ENCODE measurements at regions not wholly inside any gene's neighbourhood (a gene's known extent, or its start where the extent isn't known, plus 50 kb on each side); places are given as distances from the start of the nearest gene placed in this dataset.
A peak's percentile ranks its signal among the peaks of the same experiment; 100 is the strongest.

DNA sequence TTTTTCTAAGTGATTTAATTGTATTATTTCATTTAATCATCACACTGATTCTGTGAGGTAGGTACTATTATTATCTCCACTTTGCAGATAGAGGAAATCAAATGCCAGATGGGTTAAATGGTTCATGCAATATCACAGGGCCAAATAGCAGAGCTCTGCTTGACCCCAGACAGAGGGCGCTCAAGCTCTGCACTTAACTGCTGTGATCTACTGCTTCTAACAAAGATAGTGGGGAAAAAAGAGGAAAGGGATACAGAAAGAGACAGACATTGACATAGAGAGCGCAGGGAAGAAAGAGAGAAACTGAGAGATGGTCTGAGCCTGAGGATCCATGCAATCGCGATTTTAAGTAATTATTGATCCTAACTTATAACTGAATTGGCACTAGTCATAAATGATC, 279.1 kb upstream of the THRB start:
- DNase-seq, result peak; percentile 43

DNA sequence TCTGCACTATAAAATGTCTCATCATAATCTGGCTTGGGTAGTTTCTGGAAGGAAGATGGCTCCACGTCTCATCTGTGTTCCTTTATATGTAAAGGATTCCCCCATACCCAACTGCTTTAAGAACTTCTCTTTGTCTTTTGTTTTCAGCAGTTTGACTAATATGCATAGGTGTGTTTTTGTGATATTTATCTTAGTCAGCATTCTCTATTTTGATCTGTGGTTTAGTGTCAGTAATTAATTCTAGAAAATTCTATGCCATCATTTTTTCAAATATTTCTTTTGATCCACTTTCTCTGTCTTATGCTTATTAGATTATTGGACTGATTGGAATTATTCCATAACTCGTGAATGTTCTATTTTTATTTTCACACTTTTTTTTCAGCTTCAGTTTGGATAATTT, 286.3 kb upstream of the THRB start:
- no peak for DNase-seq

DNA sequence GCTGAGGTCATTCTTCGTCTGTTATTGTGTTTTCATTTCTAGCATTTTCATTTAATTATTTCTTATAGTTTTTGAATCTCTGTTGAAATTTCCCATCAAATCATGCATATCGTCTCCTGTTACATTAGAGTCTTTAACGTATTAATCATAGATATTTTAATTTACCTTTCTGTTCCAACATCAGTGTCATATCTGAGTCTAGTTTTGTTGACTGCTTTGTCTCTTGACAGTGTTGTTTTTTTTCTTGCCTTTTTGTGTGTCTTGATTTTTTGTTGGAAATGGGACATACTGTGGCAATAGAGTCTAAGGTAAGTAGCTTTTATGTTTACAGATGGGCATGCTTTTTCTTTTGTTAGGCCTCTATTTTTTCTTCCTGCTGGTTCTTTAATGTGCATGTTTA, 286.8 kb upstream of the THRB start:
- no peak for DNase-seq

DNA sequence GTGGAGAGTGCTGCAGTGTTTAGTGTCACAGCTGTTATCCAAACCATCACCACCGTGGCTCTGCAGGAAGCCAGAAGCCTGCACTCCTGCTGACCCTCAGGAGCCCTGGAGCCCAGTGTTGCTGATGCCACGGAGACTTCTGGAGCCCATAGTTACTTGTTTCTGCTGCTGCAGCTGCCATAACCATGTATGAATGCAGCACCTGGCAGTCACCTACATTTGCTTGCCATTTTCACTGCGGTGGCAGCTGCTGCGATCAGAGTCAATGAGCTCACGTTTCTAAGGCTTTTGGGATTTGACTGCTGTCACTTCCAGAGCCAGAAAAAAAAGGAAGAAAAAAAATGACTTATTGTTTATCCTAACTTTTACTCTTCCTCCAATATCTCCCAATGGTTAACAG, 299.2 kb upstream of the THRB start:
- DNase-seq, result peak; percentile 2

DNA sequence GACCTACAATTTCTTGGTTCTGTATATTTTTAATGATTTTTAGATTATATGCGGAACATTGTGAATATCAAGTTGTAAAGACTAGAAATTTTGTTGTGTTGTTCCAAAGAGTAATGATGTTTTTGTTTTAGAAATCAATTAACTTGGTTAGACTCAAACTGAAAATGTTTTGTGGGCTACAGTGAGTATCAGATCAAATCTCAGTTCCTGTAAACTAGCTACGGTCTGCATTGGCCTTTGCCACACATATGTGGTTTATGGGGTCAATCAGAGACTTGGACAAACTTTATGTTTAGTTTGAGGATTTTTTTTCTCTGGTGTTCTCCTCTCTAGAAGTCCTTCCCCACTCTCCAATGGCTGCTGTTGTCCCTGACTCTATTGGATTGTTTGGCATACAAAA, 308.0 kb upstream of the THRB start:
- DNase-seq, result no peak

DNA sequence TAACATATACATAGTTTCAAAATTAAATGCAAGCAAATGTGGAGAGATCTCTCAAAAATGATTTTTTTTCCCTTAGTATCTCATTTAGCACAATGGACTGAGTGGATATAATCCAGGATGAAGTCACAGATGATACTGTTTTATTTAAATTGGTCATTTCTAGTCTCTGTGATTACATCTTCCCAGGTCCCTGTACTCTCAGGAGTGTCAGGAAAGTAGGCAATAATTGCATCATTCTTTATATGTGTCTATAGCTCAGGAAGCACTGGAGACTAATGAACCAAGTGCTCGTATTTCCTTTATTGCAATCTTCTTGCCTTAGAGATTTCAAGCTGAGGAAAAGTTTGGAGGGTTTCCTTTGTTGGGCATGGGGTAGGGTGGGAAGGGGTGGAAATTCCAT, 309.4 kb upstream of the THRB start:
- no peak for DNase-seq

DNA sequence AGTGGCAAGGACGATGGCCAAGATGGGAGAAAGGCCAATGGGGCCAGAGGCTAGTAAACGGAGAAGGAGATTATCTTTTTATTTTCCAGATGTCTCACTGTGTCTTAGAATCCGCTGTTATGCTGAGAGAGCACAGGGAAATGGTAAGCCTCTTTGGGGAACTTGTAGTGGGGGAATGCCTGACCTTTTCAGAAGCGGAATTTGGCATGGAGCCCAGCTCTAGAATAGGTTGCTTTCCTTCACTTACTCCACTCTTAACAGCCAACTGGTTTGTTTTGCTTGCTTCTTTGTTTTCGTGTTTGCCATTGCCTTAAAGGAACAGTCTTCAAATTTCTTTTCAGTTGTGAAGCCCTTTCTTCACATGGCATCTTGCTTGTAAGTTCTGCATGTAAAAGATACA, 316.2 kb upstream of the THRB start:
- no peak for DNase-seq

DNA sequence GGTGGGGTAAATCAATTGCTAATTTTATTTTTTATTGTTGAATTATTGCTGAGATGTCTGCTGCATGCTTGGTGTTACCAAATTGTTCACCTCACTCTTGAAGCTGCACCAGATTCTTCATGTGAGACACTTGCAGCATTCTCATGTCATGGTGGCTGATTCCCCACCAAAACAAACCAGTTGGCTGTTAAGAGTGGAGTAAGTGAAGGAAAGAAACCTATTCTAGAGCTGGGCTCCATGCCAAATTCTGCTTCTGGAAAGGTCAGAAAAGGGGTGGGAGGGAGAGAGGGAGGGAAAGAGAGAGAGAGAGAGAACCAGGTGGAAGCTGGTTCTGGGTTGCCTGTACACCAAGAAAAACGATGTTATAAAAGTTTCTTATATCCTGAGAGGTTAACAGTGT, 317.5 kb upstream of the THRB start:
- no peak for DNase-seq

DNA sequence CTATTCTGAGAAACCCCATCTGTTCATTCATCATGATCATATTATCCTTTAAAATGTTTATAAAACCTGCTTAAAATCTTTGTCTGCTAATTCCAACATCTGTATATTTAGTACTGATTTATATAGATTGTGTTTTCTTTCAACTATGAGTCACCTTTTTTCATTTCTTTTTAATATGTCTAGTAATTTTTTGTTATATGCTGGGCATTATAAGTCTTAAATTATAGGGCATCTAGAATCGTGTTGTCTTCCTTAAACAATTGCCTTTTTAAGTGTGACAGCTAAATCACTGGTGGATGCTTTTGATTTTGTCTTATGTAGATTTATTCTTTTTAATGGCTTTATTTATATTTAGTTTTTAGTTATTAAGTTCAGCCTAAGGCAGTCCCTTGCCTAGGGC, 323.4 kb upstream of the THRB start:
- DNase-seq, result no peak

DNA sequence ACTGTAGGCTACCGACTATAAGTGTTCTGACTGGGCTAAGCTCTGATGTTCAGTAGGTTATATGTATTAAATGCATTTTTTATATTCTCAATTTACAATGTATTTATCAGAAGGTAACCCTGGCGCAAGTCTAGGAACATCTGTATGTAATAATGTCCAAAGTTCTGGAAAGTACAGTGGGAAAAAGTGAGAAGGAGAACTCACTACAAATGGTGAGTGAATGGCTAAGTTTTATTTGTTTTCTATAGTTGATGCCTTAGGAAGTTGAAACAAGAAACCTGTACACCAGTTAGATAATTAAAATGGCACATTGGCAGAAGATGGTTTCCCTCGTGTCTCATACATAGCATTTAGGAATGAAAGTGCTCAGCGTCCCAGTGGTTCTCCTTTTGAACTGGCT, 333.4 kb upstream of the THRB start:
- no peak for DNase-seq

DNA sequence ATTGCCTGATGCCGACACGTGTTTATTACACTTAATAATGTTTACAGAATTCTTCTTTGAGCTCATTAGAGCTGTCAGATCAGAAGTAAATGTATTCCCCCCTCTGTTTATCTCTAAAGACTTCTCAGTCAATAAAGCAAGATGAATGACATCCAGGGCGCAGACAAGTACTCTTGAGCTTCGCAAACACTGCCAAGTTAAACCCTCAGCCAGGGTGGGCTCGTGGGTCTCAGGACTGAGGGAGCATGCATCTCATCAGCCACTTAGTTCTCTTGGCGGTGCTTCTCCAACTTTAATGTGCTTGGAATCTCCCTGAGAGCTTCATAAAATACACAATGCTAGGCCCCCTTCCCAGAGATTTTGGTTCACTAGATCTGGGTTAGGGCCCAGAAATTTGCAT, 333.9 kb upstream of the THRB start:
- no peak for DNase-seq

DNA sequence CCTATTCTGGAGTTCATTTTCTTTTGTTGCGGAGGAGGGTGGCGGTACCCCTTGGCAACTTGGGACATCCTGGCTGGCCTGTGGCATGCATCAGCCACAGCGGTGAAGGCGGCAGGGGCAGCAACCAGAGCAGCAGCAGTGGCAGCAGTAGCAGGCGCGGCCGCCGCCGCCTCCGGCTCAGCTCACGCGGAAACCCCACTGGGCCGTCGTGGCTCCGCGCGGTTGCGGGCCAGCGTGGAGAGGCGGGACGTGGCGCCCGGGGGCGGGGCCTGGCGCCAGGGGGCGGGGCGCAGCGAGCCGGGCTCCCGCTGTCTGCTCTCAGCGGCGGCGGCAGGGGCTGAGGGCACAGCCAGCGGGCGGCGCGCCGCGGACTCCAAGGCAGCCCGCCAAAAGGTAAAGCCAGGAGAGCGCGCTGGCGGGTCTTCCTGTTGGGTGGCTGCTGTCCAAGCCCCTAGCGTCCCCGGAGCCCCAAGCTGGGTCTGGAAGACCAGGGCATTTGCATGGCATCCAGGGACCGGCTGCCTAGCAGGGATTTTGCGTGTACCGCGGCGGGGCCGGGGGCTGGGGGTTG, 334.4 kb upstream of the THRB start:
- DNase-seq, result peak; percentile 32

DNA sequence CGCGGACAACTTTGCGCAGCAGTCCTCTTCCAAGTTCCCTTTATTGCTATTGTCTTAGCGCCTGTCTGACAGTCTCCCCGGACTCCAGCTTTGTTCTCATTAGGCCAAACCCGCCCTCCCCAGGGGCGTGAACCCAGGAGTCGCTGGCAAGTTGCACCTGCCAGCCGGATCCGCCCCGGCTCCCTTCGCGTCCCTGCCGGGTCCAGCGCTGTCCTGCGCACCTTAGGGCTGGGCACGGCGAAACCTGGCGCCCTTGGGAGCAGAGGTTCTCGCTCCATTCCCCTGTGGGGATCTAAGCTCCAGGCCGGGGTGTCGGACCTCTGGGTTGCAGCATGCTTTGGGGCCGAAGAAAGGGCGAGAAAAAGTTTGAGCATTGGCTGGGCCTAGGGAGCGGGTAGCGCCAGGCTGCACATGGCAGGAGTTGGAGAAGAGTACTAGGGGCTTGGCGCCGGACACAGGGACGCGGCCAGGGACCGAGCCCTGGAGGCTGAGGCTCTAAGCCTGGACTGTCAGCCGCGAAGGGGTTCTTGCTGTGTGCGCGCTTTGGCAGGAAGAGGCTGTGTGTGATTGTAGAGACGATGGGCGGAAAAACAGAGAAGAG, 335.1 kb upstream of the THRB start:
- DNase-seq, result no peak

DNA sequence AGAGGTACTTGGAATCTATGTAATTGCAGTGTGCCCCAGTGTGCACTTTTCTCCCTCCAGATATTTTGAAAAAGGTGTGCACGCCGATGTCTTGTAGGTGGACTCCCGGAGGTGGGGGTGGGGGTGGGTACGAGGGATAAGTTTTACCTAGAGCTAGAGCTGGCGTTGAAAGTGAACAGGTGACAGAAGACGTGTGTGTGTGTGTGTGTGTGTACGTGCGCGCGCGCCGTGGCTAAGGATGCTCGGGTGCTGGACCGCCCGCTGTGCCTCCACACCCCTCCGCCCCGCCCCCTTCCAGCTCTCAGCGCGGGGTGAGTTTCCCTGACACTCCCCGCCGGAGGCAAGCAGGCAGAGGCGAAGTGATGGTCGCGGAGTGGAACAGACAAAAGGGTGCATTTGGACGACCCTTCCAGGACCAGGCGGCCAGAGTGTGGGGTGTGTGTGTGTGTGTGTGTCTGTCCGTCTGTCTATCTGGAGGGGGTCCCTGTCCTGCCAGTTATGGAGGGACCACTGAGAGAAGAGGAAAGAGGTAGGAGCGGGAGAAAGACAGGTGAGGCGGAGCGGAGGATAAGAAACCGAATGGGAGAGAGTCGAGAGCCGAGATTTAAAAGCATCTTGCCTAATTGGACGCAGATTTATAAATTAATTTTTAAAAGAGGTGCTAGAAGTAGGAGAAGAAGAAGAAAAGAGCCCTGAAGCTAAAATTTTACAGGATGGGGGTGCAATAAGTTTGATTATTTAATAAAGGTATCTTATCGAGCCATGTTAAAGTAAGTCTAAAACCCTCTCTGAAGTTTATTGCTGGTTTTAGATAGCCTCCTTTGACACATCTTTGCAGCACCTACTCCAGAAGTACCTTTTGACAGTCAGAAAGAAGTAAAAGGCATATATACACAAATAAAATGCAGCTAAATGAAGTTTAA, 335.8 kb upstream of the THRB start:
- peak; percentile 53 for DNase-seq

DNA sequence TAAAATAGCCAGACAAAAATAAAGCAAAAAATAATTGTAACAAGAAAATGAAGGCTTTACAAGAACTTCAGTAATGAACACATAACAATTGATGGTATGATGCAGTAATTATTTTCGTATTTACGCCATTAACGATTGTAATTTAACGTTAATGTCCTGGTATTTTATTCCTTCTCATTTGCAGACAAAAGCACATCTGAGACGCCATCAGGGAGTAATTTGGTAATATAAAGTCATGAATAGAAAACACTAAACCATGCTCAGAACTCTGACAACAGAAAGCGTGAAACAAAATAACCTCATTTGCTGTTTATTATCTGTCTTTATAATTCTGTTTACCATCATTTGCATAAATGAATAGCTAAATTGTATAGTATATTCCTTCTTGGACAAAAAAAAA, 336.6 kb upstream of the THRB start:
- no peak for DNase-seq

DNA sequence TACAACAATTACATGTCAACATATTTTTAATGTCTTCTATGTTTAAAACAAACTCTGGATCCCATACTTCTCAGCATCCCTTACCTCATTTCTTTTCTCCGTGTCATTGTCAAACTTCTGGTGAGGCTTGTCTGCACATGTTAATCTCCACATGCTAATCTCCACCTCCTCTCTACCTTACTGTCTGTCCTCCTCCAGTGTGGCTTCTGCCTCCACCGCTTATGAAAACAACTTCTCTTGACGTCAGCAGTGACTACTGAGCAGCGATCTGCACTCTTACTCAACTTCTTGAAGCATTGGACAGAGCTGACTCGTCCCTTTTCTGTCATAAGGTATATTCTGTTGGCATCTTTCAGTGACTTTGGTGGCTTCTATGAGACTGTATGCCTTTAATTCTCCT, 338.2 kb upstream of the THRB start:
- DNase-seq, result no peak

DNA sequence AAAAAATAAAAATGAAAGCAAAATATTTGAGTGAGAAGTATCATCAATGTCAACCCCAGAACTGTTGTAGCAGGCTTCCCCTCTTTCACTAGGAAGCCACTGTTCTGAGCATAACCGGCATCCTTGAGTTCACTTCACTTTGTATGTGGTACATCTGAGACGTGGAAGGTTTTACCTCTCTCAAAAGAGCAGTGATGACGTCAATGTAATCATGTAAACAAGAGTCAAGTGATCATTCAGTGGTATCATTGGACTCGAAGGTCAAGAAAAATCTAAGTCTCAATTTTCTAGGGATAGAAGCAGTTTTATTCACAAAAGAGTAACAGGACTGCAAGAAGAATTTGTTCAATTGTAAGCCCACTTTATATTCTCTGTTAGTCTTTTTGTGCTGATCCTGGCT, 339.8 kb upstream of the THRB start:
- no peak for DNase-seq

DNA sequence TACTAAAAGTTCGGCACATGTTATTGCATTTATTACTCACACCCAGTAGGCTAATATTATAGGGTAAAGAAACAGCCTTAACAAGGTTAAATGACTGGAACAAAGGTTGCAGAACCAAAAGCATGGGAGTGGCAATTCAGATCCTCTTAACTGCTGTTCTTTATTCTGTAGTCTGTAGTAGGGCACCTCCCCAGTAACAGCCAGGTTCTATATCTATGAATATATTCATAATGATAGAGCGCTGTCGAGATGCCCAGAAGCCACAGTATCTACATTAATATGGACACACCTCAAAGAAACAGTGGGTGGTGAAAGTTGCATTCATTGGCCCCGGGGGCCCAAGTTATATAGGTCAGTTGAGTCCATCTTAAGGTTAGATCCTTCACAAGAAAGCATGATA, 340.9 kb upstream of the THRB start:
- no peak for DNase-seq

DNA sequence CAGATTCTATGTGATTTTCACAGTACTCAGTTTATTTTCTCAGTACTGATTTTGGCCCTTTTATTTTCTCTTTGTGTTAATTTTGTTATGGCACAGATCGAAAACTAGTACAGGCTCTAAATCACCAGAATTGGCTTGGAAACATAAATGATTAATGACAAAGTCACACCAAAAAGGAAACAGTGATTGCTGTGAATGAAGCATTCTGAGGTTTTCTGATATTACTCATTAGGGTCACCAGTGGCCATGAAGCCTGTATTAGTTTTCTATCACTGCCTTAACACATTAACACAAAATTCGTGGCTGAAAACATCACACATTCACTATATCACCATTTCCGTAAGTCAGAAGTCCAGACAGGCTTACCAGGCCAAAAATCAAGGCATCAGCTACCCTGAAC, 343.0 kb upstream of the THRB start:
- DNase-seq, result no peak

DNA sequence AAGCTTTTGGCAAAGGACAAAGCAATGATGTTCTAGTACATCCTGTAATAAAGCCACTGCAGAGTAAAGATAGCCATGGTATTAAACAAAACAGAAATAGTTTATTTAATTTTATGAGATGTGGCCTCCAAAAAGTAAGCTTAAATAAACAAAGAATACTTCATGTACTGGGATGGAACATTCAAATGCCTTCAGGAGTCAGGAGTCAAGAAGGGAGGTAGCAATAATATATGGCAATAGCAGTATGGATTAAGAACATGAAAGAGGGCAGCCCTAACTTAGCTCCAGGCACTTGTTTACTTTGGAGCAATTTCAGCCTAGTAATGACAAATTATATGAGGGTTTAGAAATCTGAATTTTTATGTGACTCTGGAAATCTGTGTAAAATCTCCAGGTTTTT, 343.9 kb upstream of the THRB start:
- DNase-seq, result no peak

DNA sequence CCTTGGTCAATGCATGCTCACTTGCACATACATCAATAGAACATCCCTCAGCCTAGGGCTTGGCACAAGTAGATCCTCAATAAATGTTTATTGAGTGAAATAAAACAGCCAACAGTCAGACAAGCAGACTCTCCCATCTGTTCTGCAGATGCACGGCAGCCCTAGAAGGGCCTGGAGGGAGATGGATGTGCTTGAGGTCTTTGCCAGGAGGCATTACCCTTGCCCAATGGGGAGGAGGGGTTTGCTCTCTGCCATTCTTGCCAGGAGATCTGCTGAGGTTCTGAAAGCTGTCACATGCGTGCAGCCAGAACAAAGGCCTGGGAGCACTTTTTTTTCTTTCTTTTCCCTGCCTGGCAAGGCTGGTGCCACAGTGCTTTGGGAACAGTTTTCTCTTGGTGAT, 349.3 kb upstream of the THRB start:
- DNase-seq, result no peak

DNA sequence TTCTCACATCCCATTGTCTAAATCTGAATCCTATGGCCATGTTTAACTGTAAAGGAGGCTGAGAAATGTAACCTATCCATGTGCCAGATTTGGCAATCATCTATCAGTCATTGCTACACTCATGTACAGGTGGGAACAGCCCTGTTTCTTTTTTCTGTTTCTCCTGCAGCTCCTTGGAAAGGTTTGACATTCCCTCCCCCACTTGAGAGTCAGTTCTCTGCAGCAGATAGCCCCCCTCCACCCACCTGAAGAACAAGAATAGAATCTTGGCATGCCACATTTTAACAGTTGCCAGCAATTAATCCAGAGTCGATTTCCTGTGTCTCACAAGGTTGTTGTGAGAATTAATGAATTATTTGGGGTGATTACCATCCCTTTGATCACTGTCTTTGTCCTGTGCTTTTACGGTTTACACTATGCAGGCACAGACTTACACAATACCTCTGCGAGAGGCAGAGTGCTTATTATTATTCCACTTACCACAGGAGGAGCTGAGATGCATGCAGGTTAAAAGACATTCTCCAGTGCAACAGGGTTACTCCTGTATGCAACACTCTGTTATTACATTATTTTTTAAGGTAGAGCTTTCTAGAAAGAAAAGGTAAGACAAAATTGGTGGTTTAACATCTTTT, 351.0 kb upstream of the THRB start:
- no peak for DNase-seq

DNA sequence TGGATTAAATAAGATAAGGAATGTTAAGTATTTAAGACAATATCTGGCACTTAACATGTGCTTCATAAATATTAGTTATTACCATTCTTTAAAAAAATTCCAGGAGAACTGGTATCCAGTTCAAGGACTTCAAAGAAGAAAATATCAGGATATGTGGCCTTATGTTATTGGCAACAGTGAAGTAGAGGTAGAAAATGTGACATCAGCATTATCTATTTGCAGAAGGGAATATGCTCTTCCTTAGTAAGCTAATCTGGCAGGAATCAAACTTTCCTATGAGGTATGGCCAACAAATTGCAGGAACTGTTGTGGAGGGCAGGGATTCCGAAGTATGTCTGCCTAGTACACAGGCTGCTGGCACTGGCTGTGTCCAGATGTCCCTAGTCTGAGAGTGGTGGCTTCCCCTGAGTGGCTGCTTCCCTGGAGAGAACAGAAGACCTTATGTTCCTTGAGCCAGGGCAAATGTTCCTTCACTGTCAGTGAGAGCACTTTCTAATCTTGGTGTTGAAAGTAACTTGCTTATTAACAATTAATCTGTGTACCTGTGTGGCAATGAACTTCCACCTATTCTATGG, 351.7 kb upstream of the THRB start:
- DNase-seq, result no peak

DNA sequence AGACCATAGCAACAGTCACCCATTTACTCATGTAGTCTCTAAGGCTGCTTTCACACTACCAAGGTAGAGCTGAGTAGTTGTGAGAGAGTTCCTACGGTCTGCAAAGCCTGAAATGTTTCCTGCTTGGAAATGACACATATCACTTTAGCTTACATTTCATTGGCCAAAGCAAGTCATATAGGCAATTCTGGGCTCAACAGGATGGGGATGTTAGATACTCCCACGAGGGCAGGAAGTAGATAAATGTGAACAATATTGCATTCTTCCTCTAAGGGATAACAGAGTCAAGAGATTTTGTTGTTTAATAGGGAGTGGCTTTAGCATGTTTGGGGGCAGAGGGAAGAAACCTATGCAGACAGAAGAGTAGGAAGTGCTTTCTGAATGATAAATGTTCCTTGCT, 355.6 kb upstream of the THRB start:
- no peak for DNase-seq
